Liver (tissue), 8 donors: ENCODE measurements at regions not wholly inside any gene's neighbourhood (a gene's known extent, or its start where the extent isn't known, plus 50 kb on each side); places are given as distances from the start of the nearest gene placed in this dataset.

Source experiments
- DNase-seq: peaks from one replicate; pipeline ENCODE4 v3.0.0-alpha.2; 2017; ENCODE audit warnings: low spot score
- H3K27ac ChIP-seq, 2 donors: one replicate each; pipeline ENCODE4 v1.7.0; 2013; ENCODE audit warnings: inconsistent platforms in 2 of 2, low read length in 2 of 2, control low read depth in 1 of 2, low read depth in 1 of 2, mild to moderate bottlenecking in 1 of 2
- H3K27me3 ChIP-seq, 4 donors: one replicate each; pipeline versions ENCODE4 v1.6.1 to v1.7.0; 2013; ENCODE audit warnings: low read length in 3 of 4, inconsistent platforms in 1 of 4, mild to moderate bottlenecking in 1 of 4, moderate library complexity in 1 of 4; ENCODE audit not compliant: control insufficient read depth in 4 of 4, insufficient read depth in 4 of 4
- H3K36me3 ChIP-seq, 4 donors: one replicate each; pipeline versions ENCODE4 v1.6.1 to v1.7.0; 2013; ENCODE audit warnings: low read length in 3 of 4, mild to moderate bottlenecking in 3 of 4, low read depth in 1 of 4, moderate library complexity in 1 of 4; ENCODE audit not compliant: control insufficient read depth in 4 of 4, insufficient read depth in 3 of 4
- H3K4me1 ChIP-seq, 4 donors: one replicate each; pipeline versions ENCODE4 v1.6.1 to v1.7.0; 2013; ENCODE audit warnings: low read length in 3 of 4, mild to moderate bottlenecking in 3 of 4, moderate library complexity in 1 of 4; ENCODE audit not compliant: control insufficient read depth in 4 of 4, insufficient read depth in 4 of 4
- H3K4me3 ChIP-seq, 3 donors: one replicate each; pipeline versions ENCODE4 v1.6.1 to v1.7.0; 2013; ENCODE audit warnings: low read length in 3 of 3, control low read depth in 1 of 3, low read depth in 1 of 3, mild to moderate bottlenecking in 1 of 3
- H3K9ac ChIP-seq, 2 donors: one replicate each; pipeline ENCODE4 v1.7.0; 2013; ENCODE audit warnings: low read length in 2 of 2, mild to moderate bottlenecking in 2 of 2, moderate library complexity in 2 of 2, control low read depth in 1 of 2, low read depth in 1 of 2
- H3K9me3 ChIP-seq, 4 donors: one replicate each; pipeline versions ENCODE4 v1.6.1 to v1.7.0; 2013; ENCODE audit warnings: low read length in 3 of 4; ENCODE audit not compliant: control insufficient read depth in 4 of 4
- ATF3 ChIP-seq: IDR thresholded peaks from 2 replicates; pipeline ENCODE4 v1.6.1; 2016; ENCODE audit warnings: antibody characterized with exemption
- CTCF ChIP-seq: fragments of 150-350 bp; IDR thresholded peaks from 2 replicates; pipeline ENCODE4 v1.5.1; 2017; ENCODE audit warnings: improper control_type of control experiment, low read depth, low read length; ENCODE audit not compliant: missing input control
- EGR1 ChIP-seq, 2 donors: IDR thresholded peaks; 2 replicates each; pipeline ENCODE4 v1.6.1; 2016 to 2018; ENCODE audit warnings: antibody characterized with exemption in 2 of 2, low read depth in 2 of 2
- FOXA1 ChIP-seq: IDR thresholded peaks from 2 replicates; pipeline ENCODE4 v1.6.1; 2016; ENCODE audit warnings: antibody characterized with exemption
- FOXA2 ChIP-seq: IDR thresholded peaks from 2 replicates; pipeline ENCODE4 v1.6.1; 2016; ENCODE audit warnings: antibody characterized with exemption
- GABPA ChIP-seq, 2 donors: IDR thresholded peaks in 1 of 2; conservative IDR thresholded peaks in 1 of 2; 2 replicates each; pipeline ENCODE4 v1.6.1; 2016; ENCODE audit warnings: antibody characterized with exemption in 2 of 2, mild to moderate bottlenecking in 1 of 2, moderate library complexity in 1 of 2
- HNF4A ChIP-seq, 2 donors: conservative IDR thresholded peaks; 2 replicates each; pipeline ENCODE4 v1.6.1; 2016; ENCODE audit warnings: antibody characterized with exemption in 2 of 2, mild to moderate bottlenecking in 2 of 2
- HNF4G ChIP-seq: IDR thresholded peaks from 2 replicates; pipeline ENCODE4 v1.6.1; 2016; ENCODE audit warnings: antibody characterized with exemption
- JUND ChIP-seq, 2 donors: IDR thresholded peaks; 2 replicates each; pipeline ENCODE4 v1.6.1; 2016; ENCODE audit warnings: antibody characterized with exemption in 2 of 2
- MAX ChIP-seq: IDR thresholded peaks from 2 replicates; pipeline ENCODE4 v1.6.1; 2016; ENCODE audit warnings: antibody characterized with exemption
- NR2F2 ChIP-seq: IDR thresholded peaks from 2 replicates; pipeline ENCODE4 v1.6.1; 2016; ENCODE audit warnings: antibody characterized with exemption
- RAD21 ChIP-seq, 2 donors: IDR thresholded peaks; 2 replicates each; pipeline ENCODE4 v1.6.1; 2016; ENCODE audit warnings: antibody characterized with exemption in 2 of 2, mild to moderate bottlenecking in 2 of 2
- REST ChIP-seq: IDR thresholded peaks from 2 replicates; pipeline ENCODE4 v1.6.1; 2016; ENCODE audit warnings: antibody characterized with exemption, mild to moderate bottlenecking
- RXRA ChIP-seq, 2 donors: IDR thresholded peaks; 2 replicates each; pipeline ENCODE4 v1.6.1; 2017 to 2018; ENCODE audit warnings: antibody characterized with exemption in 2 of 2, mild to moderate bottlenecking in 1 of 2
- SP1 ChIP-seq: IDR thresholded peaks from 2 replicates; pipeline ENCODE4 v1.6.1; 2018; ENCODE audit warnings: antibody characterized with exemption, mild to moderate bottlenecking
- TAF1 ChIP-seq: conservative IDR thresholded peaks from 2 replicates; pipeline ENCODE4 v1.6.1; 2016; ENCODE audit warnings: antibody characterized with exemption, mild to moderate bottlenecking
- YY1 ChIP-seq: IDR thresholded peaks from 2 replicates; pipeline ENCODE4 v1.6.1; 2016; ENCODE audit warnings: antibody characterized with exemption, mild to moderate bottlenecking
- ZBTB33 ChIP-seq: IDR thresholded peaks from 2 replicates; pipeline ENCODE4 v1.6.1; 2016; ENCODE audit warnings: antibody characterized with exemption
- WGBS: extraction: QIAGEN DNeasy Blood & Tissue Kit; methylation state at CpG from one replicate; pipeline ENCODE4 v1.1.7; 2013; 5-methylcytosine and 5-hydroxymethylcytosine counted together
- donor health status: healthy.
- donor health status: healthy.
- donor health status: healthy.
- donor health status: healthy.
- donor health status: healthy.

DNA sequence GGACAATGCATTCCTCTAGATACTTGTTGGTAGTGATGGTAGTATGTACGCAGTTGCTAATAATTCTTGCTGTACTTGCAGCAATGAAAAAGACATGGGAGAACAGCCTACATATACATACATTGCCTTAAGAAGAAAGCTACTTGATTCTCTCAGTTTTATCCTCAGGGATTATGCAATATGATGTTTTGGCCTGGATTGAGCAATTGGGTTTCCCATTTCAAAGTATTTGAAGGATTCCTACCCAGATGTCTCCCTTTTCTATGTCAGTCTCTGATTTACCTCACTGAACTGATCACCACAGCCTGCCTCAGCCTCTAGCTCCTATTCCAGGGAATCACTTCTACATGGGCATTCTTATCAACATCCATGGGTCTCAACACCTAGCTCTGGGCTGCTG lies 210.1 kb upstream of the CDH10 start:
- Histone ChIP-seq H3K27me3 (peaks cover 0 to 4% (median 2%) of the 10 kb centered on the region in 4 donors), H3K9ac (no peak overlapping the region), H3K36me3 (no peaks in the 10 kb centered on the region), H3K4me3 (no peak overlapping the region), H3K9me3 (no peaks in the 10 kb centered on the region), H3K27ac (no peak overlapping the region), H3K4me1 (no peaks in the 10 kb centered on the region)
- TF ChIP-seq FOXA2 (no peak), HNF4G (no peak), ATF3 (no peak), CTCF (no peak), RAD21 (IDR thresholded peaks at IDR 0.05) (no peak), REST (no peak), ZBTB33 (no peak), SP1 (no peak), YY1 (no peak), HNF4A (conservative IDR thresholded peaks at IDR 0.05) (no peak), TAF1 (no peak), RXRA (IDR thresholded peaks at IDR 0.05) (no peak), FOXA1 (no peak), GABPA (IDR thresholded peaks at IDR 0.05 in 1 of 2, conservative IDR thresholded peaks at IDR 0.05 in 1 of 2) (no peak), MAX (no peak), EGR1 (IDR thresholded peaks at IDR 0.05; ENCODE audit: low read depth in 2 of 2) (no peak), JUND (IDR thresholded peaks at IDR 0.05) (no peak), NR2F2 (no peak)
- WGBS: 86% methylated on average over 1 of the region's 1 CpG
- no peak for DNase-seq

GRCh38 chr5:24854350-24854749 lies 209.6 kb upstream of the CDH10 start:
- H3K36me3 ChIP-seq: no peaks in the 10 kb centered on the region
- H3K27ac ChIP-seq: no peak overlapping the region
- H3K4me1 ChIP-seq: no peaks in the 10 kb centered on the region
- no peak for TF ChIP-seq GABPA (IDR thresholded peaks at IDR 0.05 in 1 of 2, conservative IDR thresholded peaks at IDR 0.05 in 1 of 2)
- no peak for TF ChIP-seq SP1
- TF ChIP-seq NR2F2: no peak
- no peak for TF ChIP-seq FOXA1
- no peak for TF ChIP-seq CTCF
- no peak for TF ChIP-seq JUND (IDR thresholded peaks at IDR 0.05)
- no peak overlapping the region for H3K9ac ChIP-seq
- no peaks in the 10 kb centered on the region for H3K9me3 ChIP-seq
- peaks cover 0 to 4% (median 2%) of the 10 kb centered on the region in 4 donors for H3K27me3 ChIP-seq
- no peak overlapping the region for H3K4me3 ChIP-seq
- DNase-seq: no peak
